C4-2B (cell line): ENCODE measurements at regions not wholly inside any gene's neighbourhood (a gene's known extent, or its start where the extent isn't known, plus 50 kb on each side); places are given as distances from the start of the nearest gene placed in this dataset.

Source experiments
- ZFX ChIP-seq: fragments of 450-650 bp; IDR thresholded peaks from 2 replicates; pipeline ENCODE4 v1.6.1; 2017
- TF ChIP-seq, protein P1 (sequence below): fragments of 450-650 bp; conservative IDR thresholded peaks from 2 replicates; pipeline ENCODE4 v1.5.1; 2017; ENCODE audit warnings: mild to moderate bottlenecking

DNA sequence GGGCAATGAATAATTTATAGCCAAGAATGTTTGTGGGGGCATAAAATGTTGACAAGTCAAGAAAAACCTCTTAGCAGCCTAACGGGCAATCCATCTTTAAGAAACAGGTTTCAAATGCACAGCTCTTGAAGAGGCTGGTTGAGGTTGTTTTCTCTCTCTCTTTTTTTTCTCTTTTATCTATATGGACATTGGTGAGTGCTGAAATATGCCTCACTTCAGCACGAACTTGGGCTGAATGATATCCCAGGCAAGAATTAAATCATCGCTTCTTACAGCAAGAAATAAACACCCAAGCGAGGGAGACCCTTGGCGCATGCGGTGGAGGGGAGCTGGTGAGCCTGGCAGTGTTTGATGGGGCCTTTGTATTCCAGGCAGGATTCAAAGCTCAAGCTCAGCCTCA, 160.9 kb downstream of the OAT start:
- TF ChIP-seq, protein P1, sequence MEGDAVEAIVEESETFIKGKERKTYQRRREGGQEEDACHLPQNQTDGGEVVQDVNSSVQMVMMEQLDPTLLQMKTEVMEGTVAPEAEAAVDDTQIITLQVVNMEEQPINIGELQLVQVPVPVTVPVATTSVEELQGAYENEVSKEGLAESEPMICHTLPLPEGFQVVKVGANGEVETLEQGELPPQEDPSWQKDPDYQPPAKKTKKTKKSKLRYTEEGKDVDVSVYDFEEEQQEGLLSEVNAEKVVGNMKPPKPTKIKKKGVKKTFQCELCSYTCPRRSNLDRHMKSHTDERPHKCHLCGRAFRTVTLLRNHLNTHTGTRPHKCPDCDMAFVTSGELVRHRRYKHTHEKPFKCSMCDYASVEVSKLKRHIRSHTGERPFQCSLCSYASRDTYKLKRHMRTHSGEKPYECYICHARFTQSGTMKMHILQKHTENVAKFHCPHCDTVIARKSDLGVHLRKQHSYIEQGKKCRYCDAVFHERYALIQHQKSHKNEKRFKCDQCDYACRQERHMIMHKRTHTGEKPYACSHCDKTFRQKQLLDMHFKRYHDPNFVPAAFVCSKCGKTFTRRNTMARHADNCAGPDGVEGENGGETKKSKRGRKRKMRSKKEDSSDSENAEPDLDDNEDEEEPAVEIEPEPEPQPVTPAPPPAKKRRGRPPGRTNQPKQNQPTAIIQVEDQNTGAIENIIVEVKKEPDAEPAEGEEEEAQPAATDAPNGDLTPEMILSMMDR, result no peak
- TF ChIP-seq ZFX, result no peak
